ENCODE measurements at regions not wholly inside any gene's neighbourhood (a gene's known extent, or its start where the extent isn't known, plus 50 kb on each side); places are given as distances from the start of the nearest gene placed in this dataset.

GRCh38 chr10:23543691-23544380, 105.0 kb downstream of the OTUD1 start:
- TF ChIP-seq, protein P1, sequence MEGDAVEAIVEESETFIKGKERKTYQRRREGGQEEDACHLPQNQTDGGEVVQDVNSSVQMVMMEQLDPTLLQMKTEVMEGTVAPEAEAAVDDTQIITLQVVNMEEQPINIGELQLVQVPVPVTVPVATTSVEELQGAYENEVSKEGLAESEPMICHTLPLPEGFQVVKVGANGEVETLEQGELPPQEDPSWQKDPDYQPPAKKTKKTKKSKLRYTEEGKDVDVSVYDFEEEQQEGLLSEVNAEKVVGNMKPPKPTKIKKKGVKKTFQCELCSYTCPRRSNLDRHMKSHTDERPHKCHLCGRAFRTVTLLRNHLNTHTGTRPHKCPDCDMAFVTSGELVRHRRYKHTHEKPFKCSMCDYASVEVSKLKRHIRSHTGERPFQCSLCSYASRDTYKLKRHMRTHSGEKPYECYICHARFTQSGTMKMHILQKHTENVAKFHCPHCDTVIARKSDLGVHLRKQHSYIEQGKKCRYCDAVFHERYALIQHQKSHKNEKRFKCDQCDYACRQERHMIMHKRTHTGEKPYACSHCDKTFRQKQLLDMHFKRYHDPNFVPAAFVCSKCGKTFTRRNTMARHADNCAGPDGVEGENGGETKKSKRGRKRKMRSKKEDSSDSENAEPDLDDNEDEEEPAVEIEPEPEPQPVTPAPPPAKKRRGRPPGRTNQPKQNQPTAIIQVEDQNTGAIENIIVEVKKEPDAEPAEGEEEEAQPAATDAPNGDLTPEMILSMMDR (IDR thresholded peaks at IDR 0.05; ENCODE audit: borderline replicate concordance, extremely low read depth, low read length, poor library complexity, severe bottlenecking): no peak
- TF ChIP-seq EZH2 (IDR thresholded peaks at IDR 0.05; ENCODE audit: borderline replicate concordance, low read depth, low read length, severe bottlenecking): no peak

Measured in DND-41 (cell line).